ENCODE measurements at regions not wholly inside any gene's neighbourhood (a gene's known extent, or its start where the extent isn't known, plus 50 kb on each side); places are given as distances from the start of the nearest gene placed in this dataset.
"Not testable (repeated sequence)": the region's sequence is repeated elsewhere in the genome, so short reads cannot be mapped to it uniquely, and the experiment has no call there.

GRCh38 chr12:66813137-66813892 lies 134.4 kb upstream of the GRIP1 start:
- TF ChIP-seq, protein P1, sequence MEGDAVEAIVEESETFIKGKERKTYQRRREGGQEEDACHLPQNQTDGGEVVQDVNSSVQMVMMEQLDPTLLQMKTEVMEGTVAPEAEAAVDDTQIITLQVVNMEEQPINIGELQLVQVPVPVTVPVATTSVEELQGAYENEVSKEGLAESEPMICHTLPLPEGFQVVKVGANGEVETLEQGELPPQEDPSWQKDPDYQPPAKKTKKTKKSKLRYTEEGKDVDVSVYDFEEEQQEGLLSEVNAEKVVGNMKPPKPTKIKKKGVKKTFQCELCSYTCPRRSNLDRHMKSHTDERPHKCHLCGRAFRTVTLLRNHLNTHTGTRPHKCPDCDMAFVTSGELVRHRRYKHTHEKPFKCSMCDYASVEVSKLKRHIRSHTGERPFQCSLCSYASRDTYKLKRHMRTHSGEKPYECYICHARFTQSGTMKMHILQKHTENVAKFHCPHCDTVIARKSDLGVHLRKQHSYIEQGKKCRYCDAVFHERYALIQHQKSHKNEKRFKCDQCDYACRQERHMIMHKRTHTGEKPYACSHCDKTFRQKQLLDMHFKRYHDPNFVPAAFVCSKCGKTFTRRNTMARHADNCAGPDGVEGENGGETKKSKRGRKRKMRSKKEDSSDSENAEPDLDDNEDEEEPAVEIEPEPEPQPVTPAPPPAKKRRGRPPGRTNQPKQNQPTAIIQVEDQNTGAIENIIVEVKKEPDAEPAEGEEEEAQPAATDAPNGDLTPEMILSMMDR (conservative IDR thresholded peaks at IDR 0.05; ENCODE audit: control insufficient read depth, insufficient read depth, low read depth, low read length), result no peak
- no peak overlapping the region for H3K4me3 ChIP-seq (ENCODE audit: control insufficient read depth, low read depth, low read length)
- no peak for DNase-seq (ENCODE audit: low read depth)

DNA sequence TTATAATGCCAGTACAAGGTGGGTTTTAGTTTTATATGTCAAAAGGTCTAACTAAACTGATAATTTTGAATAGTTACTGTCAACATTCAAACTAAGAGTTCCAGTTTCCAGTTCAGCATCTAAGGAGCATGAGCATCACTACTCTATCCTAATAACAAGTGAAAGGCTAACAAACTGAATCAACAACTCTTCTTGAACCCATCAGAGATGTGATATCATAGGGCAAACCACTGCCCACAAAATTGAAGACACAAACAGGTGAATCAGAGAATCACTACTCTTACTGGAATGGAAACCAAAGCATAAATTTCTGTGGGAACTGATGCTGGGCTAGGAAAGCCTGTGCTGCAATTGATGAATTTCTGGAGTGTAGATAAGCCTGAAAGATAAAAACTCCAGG lies 140.7 kb upstream of the GRIP1 start:
- TF ChIP-seq, protein P1 (conservative IDR thresholded peaks at IDR 0.05; ENCODE audit: control insufficient read depth, insufficient read depth, low read depth, low read length), result no peak
- H3K4me3 ChIP-seq (ENCODE audit: control insufficient read depth, low read depth, low read length), result no peak overlapping the region
- no peak for DNase-seq (ENCODE audit: low read depth)

DNA sequence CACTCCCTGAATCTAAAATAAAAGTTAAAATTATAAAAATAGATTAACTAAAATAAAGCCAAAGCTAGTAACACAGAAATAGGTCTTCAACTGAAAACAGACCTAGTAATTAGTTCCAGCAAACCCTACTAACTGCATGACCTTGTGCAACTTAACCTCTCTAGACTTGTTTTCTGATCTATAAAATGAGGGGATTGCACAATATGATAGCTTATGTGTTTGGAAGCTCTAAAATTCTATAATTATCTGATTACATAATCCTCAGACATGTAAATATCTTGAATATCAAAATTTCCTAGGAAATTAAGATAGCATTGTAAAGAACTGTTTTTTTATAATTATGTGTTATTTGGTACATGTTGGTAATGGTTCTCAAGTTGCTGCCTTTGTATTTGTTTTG lies 144.1 kb upstream of the GRIP1 start:
- no peak overlapping the region for H3K4me3 ChIP-seq (ENCODE audit: control insufficient read depth, low read depth, low read length)
- no peak for DNase-seq (ENCODE audit: low read depth)
- TF ChIP-seq, protein P1 (conservative IDR thresholded peaks at IDR 0.05; ENCODE audit: control insufficient read depth, insufficient read depth, low read depth, low read length), result no peak

GRCh38 chr12:66823857-66824570 lies 145.1 kb upstream of the GRIP1 start:
- no peak overlapping the region for H3K4me3 ChIP-seq (ENCODE audit: control insufficient read depth, low read depth, low read length)
- TF ChIP-seq, protein P1 (conservative IDR thresholded peaks at IDR 0.05; ENCODE audit: control insufficient read depth, insufficient read depth, low read depth, low read length), result no peak
- no peak for DNase-seq (ENCODE audit: low read depth)

DNA sequence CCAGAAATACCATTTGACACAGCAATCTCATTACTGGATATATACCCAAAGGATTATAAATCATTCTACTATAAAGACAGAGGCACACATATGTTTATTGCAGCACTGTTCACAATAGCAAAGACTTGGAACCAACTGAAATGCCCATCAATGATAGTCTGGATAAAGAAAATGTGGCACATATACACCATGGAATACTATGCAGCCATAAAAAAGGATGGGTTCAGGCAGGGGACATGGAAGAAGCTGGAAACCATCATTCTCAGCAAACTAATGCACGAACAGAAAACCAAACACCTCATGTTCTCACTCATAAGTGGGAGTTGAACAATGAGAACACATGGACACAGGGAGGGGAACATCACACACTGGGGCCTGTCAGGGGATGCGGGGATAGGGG lies 147.0 kb upstream of the GRIP1 start:
- DNase-seq (ENCODE audit: low read depth); H3K4me3 ChIP-seq (ENCODE audit: control insufficient read depth, low read depth, low read length): not testable (repeated sequence)

DNA sequence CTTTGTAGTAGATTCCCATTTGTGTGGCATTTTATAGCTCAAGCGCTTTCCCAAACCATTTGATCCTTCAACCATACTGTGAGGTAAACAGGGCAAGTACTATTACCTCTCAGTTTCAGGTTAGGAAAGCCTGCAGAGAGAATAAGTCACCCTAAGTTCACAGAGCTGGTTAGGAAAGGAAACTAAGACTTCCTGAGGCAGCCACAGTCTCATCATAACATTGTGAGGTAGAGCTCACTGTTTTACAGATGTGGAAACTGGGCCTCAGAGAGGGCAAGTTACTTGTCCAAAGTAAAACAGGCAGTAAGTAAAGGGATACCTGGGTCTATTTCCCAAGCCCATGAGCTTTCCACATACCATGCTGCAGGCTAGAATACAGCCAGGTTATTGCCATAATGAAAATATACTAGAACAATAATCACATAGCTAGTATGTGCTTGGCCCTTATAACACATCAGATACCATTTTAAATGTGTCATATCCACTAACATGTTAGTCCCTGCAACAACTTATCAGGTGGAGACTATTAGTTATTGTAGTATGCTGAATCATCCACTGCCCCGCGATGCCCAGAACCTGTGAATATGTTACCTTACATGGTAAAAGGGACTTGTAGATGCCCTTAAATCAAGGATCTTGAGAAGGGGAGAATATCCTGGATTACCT lies 150.9 kb upstream of the GRIP1 start:
- DNase-seq (ENCODE audit: low read depth), result no peak
- TF ChIP-seq, protein P1 (conservative IDR thresholded peaks at IDR 0.05; ENCODE audit: control insufficient read depth, insufficient read depth, low read depth, low read length), result no peak
- no peak overlapping the region for H3K4me3 ChIP-seq (ENCODE audit: control insufficient read depth, low read depth, low read length)

- no peak for DNase-seq (ENCODE audit: low read depth)
- TF ChIP-seq, protein P1 (conservative IDR thresholded peaks at IDR 0.05; ENCODE audit: control insufficient read depth, insufficient read depth, low read depth, low read length), result no peak
Observed at GRCh38 chr12:66831495-66831894, 152.6 kb upstream of the GRIP1 start.

More at GRCh38 chr12:66831495-66831894, 152.6 kb upstream of the GRIP1 start:
- no peak overlapping the region for H3K4me3 ChIP-seq (ENCODE audit: control insufficient read depth, low read depth, low read length)

Measured in fibroblast of mammary gland (primary cell).